ENCODE measurements at regions not wholly inside any gene's neighbourhood (a gene's known extent, or its start where the extent isn't known, plus 50 kb on each side); places are given as distances from the start of the nearest gene placed in this dataset.
"Not testable (repeated sequence)": the region's sequence is repeated elsewhere in the genome, so short reads cannot be mapped to it uniquely, and the experiment has no call there.

GRCh38 chr12:70008944-70009343 lies 183.9 kb downstream of the MYRFL start:
- no peak for DNase-seq

GRCh38 chr12:70011353-70011752 lies 186.3 kb downstream of the MYRFL start:
- DNase-seq = no peak

GRCh38 chr12:70013016-70013415 lies 188.0 kb downstream of the MYRFL start:
- DNase-seq = not testable (repeated sequence)

GRCh38 chr12:70028515-70028914 lies 203.5 kb downstream of the MYRFL start:
- no peak for DNase-seq

GRCh38 chr12:70028918-70029317 lies 203.9 kb downstream of the MYRFL start:
- no peak for DNase-seq

- no peak for DNase-seq
Observed at GRCh38 chr12:70031046-70031445, 206.0 kb downstream of the MYRFL start.

GRCh38 chr12:70032076-70032475 lies 207.0 kb downstream of the MYRFL start:
- DNase-seq = no peak

GRCh38 chr12:70033310-70033709 lies 208.3 kb downstream of the MYRFL start:
- DNase-seq = no peak

GRCh38 chr12:70040141-70040540 lies 203.1 kb upstream of the CNOT2 start:
- DNase-seq = no peak

- DNase-seq = no peak
Observed at GRCh38 chr12:70042675-70043074, 200.6 kb upstream of the CNOT2 start.

GRCh38 chr12:70043490-70044138 lies 199.6 kb upstream of the CNOT2 start:
- no peak for DNase-seq

GRCh38 chr12:70044167-70044566 lies 199.1 kb upstream of the CNOT2 start:
- no peak for DNase-seq

GRCh38 chr12:70045036-70045435 lies 198.2 kb upstream of the CNOT2 start:
- DNase-seq = peak; percentile 29

- DNase-seq = no peak
Observed at GRCh38 chr12:70045514-70045913, 197.7 kb upstream of the CNOT2 start.

GRCh38 chr12:70048521-70049250 lies 194.5 kb upstream of the CNOT2 start:
- DNase-seq = no peak

- DNase-seq = no peak
Observed at GRCh38 chr12:70049596-70050360, 193.5 kb upstream of the CNOT2 start.

GRCh38 chr12:70052476-70052875 lies 190.8 kb upstream of the CNOT2 start:
- DNase-seq = no peak

GRCh38 chr12:70052931-70053497 lies 190.2 kb upstream of the CNOT2 start:
- no peak for DNase-seq

- no peak for DNase-seq
Observed at GRCh38 chr12:70059373-70059772, 183.9 kb upstream of the CNOT2 start.

- no peak for DNase-seq
Observed at GRCh38 chr12:70060634-70061033, 182.6 kb upstream of the CNOT2 start.

- no peak for DNase-seq
Observed at GRCh38 chr12:70068743-70069142, 174.5 kb upstream of the CNOT2 start.

- no peak for DNase-seq
Observed at GRCh38 chr12:70069221-70070105, 173.8 kb upstream of the CNOT2 start.

Measured in femur (tissue), 1 donor.